GM12891 (cell line): ENCODE measurements at regions not wholly inside any gene's neighbourhood (a gene's known extent, or its start where the extent isn't known, plus 50 kb on each side); places are given as distances from the start of the nearest gene placed in this dataset.

Source experiments
- PAX5 ChIP-seq: IDR thresholded peaks from 2 replicates; pipeline ENCODE4 v1.6.1; 2011; ENCODE audit warnings: low read length, moderate library complexity, mild to moderate bottlenecking; ENCODE audit not compliant: insufficient read depth, severe bottlenecking
- POLR2A ChIP-seq: IDR thresholded peaks from 2 replicates; pipeline ENCODE4 v1.6.1; 2011; ENCODE audit warnings: low read depth, low read length, control low read depth
- POLR2AphosphoS5 ChIP-seq: IDR thresholded peaks from 2 replicates; pipeline ENCODE4 v1.6.1; 2011; ENCODE audit warnings: low read depth, low read length, control low read depth
- POU2F2 ChIP-seq: IDR thresholded peaks from 2 replicates; pipeline ENCODE4 v1.6.1; 2011; ENCODE audit warnings: low read depth, mild to moderate bottlenecking, control low read depth, low read length, moderate library complexity
- SPI1 ChIP-seq: IDR thresholded peaks from 2 replicates; pipeline ENCODE4 v1.6.1; 2011; ENCODE audit warnings: low read depth, low read length, control low read depth
- TAF1 ChIP-seq: IDR thresholded peaks from 2 replicates; pipeline ENCODE4 v1.6.1; 2011; ENCODE audit warnings: low read depth, low read length, control low read depth

- TF ChIP-seq POLR2AphosphoS5 (no peak), TAF1 (no peak), POLR2A (no peak), SPI1 (no peak), POU2F2 (no peak), PAX5 (no peak)
These were observed 131.8 kb downstream of the ATP6V1G3 start for GRCh38 chr1:198408716-198409115.
